K562 (cell line): ENCODE measurements at regions not wholly inside any gene's neighbourhood (a gene's known extent, or its start where the extent isn't known, plus 50 kb on each side); places are given as distances from the start of the nearest gene placed in this dataset.

ENCODE experiments used
- ATAC-seq: fragments of 200-7000 bp; cut with Tn5 transposase; 3 replicates; pipeline ENCODE4 v1.9.1; 2020; ENCODE audit warnings: moderate library complexity
- BruUV-seq: library from RNA; stranded (reverse); fragments of 400-500 nt; replicated peaks from 2 replicates; lab custom pipeline; 2021; lab: Mats Ljungman, UMichigan
- CTCF ChIA-PET: fragments of 300-600 bp; formaldehyde crosslinking; extraction: SDS; loops from one replicate; lab custom pipeline; 2021; ENCODE audit warnings: low intra/inter-chr PET ratio; lab: Yijun Ruan, JAX
- POLR2A ChIA-PET: fragments of 300-600, 350-650 bp; sonication (Branson Sonifier 250); formaldehyde crosslinking; extraction: SDS; loops from one replicate; lab custom pipeline; 2021; ENCODE audit warnings: antibody characterized with exemption, inconsistent platforms; lab: Yijun Ruan, JAX
- DNase-seq, 4 experiments: peaks; one replicate each; pipeline versions ENCODE4 v3.0.0 to v3.0.0-alpha.2; 2011 to 2018; ENCODE audit warnings: low spot score in 3 of 4, mixed read lengths in 3 of 4; ENCODE audit errors: extremely low read depth in 1 of 4
- FAIRE-seq: peaks from 2 replicates; lab custom pipeline; 2011; peaks lifted over from hg19 to GRCh38; lab: Jason Lieb, UNC
- H2AFZ ChIP-seq: 2 replicates; pipeline ENCODE4 v1.6.0; 2011; ENCODE audit warnings: low read depth, low read length, control low read depth, inconsistent platforms
- H3K27ac ChIP-seq: fragments of 200-600 bp; 3 replicates; pipeline ENCODE4 v1.8.0; 2011; ENCODE audit warnings: low read depth, mild to moderate bottlenecking, control low read depth, inconsistent platforms, low read length, moderate library complexity, mixed read lengths; ENCODE audit errors: extremely low read depth
- H3K27me3 ChIP-seq, 2 experiments: fragments of 300-600 bp in 1 of 2; 2 replicates in 1 of 2; 3 replicates in 1 of 2; pipeline versions ENCODE4 v1.6.0 to v1.8.0; 2011; ENCODE audit warnings: inconsistent platforms in 2 of 2, low read length in 2 of 2, mild to moderate bottlenecking in 1 of 2, mixed read lengths in 1 of 2, moderate library complexity in 1 of 2; ENCODE audit not compliant: control insufficient read depth in 2 of 2, insufficient read depth in 2 of 2
- H3K36me3 ChIP-seq: fragments of 300-600 bp; 3 replicates; pipeline ENCODE4 v1.8.0; 2011; ENCODE audit warnings: mild to moderate bottlenecking, low read length, inconsistent platforms; ENCODE audit not compliant: control insufficient read depth, insufficient read depth
- H3K4me1 ChIP-seq, 2 experiments: fragments of 200-600 bp in 1 of 2; replicated peaks in 1 of 2; 2 replicates in 1 of 2; 3 replicates in 1 of 2; pipeline versions ENCODE4 v1.5.1 to v1.8.0; 2011; ENCODE audit warnings: inconsistent platforms in 2 of 2, low read length in 2 of 2, mild to moderate bottlenecking in 1 of 2, mixed read lengths in 1 of 2, moderate library complexity in 1 of 2; ENCODE audit not compliant: control insufficient read depth in 2 of 2, insufficient read depth in 2 of 2
- H3K4me2 ChIP-seq: 2 replicates; pipeline ENCODE4 v1.6.1; 2011; ENCODE audit warnings: low read length, control low read depth, inconsistent platforms, mixed read lengths; ENCODE audit not compliant: insufficient read depth
- H3K4me3 ChIP-seq: fragments of 200-600 bp; sonication (generic), shearing (Covaris generic); 2 replicates; pipeline ENCODE4 v1.5.1; 2016; ENCODE audit warnings: control low read depth, inconsistent platforms
- H3K79me2 ChIP-seq: fragments of 200-600 bp; 3 replicates; pipeline ENCODE4 v1.8.0; 2011; ENCODE audit warnings: low read length, inconsistent platforms; ENCODE audit not compliant: control insufficient read depth, insufficient read depth
- H3K9ac ChIP-seq, 2 experiments: 2 replicates each; pipeline versions ENCODE4 v1.6.0 to v1.6.1; 2011; ENCODE audit warnings: low read depth in 2 of 2, low read length in 2 of 2, control low read depth in 1 of 2, inconsistent platforms in 1 of 2, mild to moderate bottlenecking in 1 of 2, mixed read lengths in 1 of 2; ENCODE audit not compliant: insufficient read depth in 1 of 2
- H3K9me1 ChIP-seq: one replicate; pipeline ENCODE4 v1.6.0; 2011; ENCODE audit warnings: inconsistent platforms, mild to moderate bottlenecking, low read length, moderate library complexity; ENCODE audit not compliant: control insufficient read depth, insufficient read depth
- H3K9me3 ChIP-seq: replicated peaks from 2 replicates; pipeline ENCODE4 v1.5.1; 2011; ENCODE audit warnings: low read depth, low read length, inconsistent platforms; ENCODE audit not compliant: control insufficient read depth, insufficient read depth
- H4K20me1 ChIP-seq: replicated peaks from 2 replicates; pipeline ENCODE4 v1.6.1; 2011; ENCODE audit warnings: low read length, inconsistent platforms, mixed read lengths; ENCODE audit not compliant: control insufficient read depth, insufficient read depth
- CHD2 ChIP-seq: IDR thresholded peaks from 2 replicates; pipeline ENCODE4 v1.6.1; 2011; ENCODE audit warnings: low read depth, low read length
- CREB1 ChIP-seq, 2 experiments: sonication (generic) in 1 of 2; formaldehyde crosslinking in 1 of 2; IDR thresholded peaks; 2 replicates each; pipeline versions ENCODE4 v1.6.1 to v1.8.0; 2012 to 2022; ENCODE audit warnings: inconsistent platforms in 1 of 2, mild to moderate bottlenecking in 1 of 2, missing genetic modification reagents in 1 of 2, moderate library complexity in 1 of 2
- CXXC5 ChIP-seq: fragments of 250-450 bp; sonication (Bioruptor Pico); IDR thresholded peaks from 2 replicates; pipeline ENCODE4 v1.8.0; 2022; ENCODE audit warnings: inconsistent platforms, mild to moderate bottlenecking, moderate library complexity
- ELK3 ChIP-seq: fragments of 450-650 bp; formaldehyde crosslinking; IDR thresholded peaks from 2 replicates; pipeline ENCODE4 v1.4.0; 2020; ENCODE audit warnings: mild to moderate bottlenecking
- L3MBTL2 ChIP-seq: fragments of 450-650 bp; IDR thresholded peaks from 2 replicates; pipeline ENCODE4 v1.6.1; 2016; ENCODE audit warnings: mild to moderate bottlenecking, moderate library complexity
- MAFK ChIP-seq: IDR thresholded peaks from 2 replicates; pipeline ENCODE4 v1.6.1; 2011; ENCODE audit warnings: low read length, improper control_type of control experiment
- SIN3A ChIP-seq, 2 experiments: fragments of 150-350 bp in 1 of 2; IDR thresholded peaks; 2 replicates each; pipeline ENCODE4 v1.6.1; 2011 to 2016; ENCODE audit warnings: borderline replicate concordance in 2 of 2, low read depth in 2 of 2, low read length in 2 of 2, mild to moderate bottlenecking in 2 of 2, moderate library complexity in 2 of 2; ENCODE audit not compliant: control insufficient read depth in 1 of 2
- SP2 ChIP-seq: IDR thresholded peaks from 2 replicates; pipeline ENCODE4 v1.6.1; 2011; ENCODE audit warnings: mild to moderate bottlenecking, low read depth, low read length, moderate library complexity; ENCODE audit not compliant: poor library complexity, severe bottlenecking; ENCODE audit errors: extremely low read depth
- TEAD4 ChIP-seq, 2 experiments: sonication (generic) in 1 of 2; formaldehyde crosslinking in 1 of 2; IDR thresholded peaks; 2 replicates each; pipeline versions ENCODE4 v1.6.1 to v1.8.0; 2012 to 2022; ENCODE audit warnings: borderline replicate concordance in 1 of 2, inconsistent platforms in 1 of 2, low read length in 1 of 2, mild to moderate bottlenecking in 1 of 2, missing genetic modification reagents in 1 of 2
- TRIM28 ChIP-seq: fragments of 450-650 bp; IDR thresholded peaks from 2 replicates; pipeline ENCODE4 v1.6.1; 2017
- ZBTB2 ChIP-seq: fragments of 450-650 bp; IDR thresholded peaks from 2 replicates; pipeline ENCODE4 v1.6.1; 2016; ENCODE audit warnings: antibody characterized with exemption
- ZNF175 ChIP-seq: fragments of 200-800 bp; sonication (Bioruptor generic); IDR thresholded peaks from 2 replicates; pipeline ENCODE4 v1.6.1; 2016; ENCODE audit warnings: low read depth, mild to moderate bottlenecking, missing genetic modification characterization, missing compliant biosample characterization
- ZNF609 ChIP-seq: sonication (generic); formaldehyde crosslinking; IDR thresholded peaks from 2 replicates; pipeline ENCODE4 v1.8.1; 2023; ENCODE audit warnings: missing genetic modification reagents, mild to moderate bottlenecking, borderline replicate concordance
- ZNF707 ChIP-seq: fragments of 250-450 bp; sonication (Bioruptor Pico); conservative IDR thresholded peaks from 2 replicates; pipeline ENCODE4 v1.8.0; 2022; ENCODE audit warnings: inconsistent platforms, mild to moderate bottlenecking, moderate library complexity
- WGBS: fragments of 100-300 bp; shearing (Covaris generic); methylation state at CpG from one replicate; pipeline ENCODE4 v1.1.6; 2016; ENCODE audit warnings: low coverage, mixed read lengths; ENCODE audit not compliant: insufficient coverage; ENCODE audit errors: missing lambda C conversion rate; 5-methylcytosine and 5-hydroxymethylcytosine counted together
- in situ Hi-C: fragments of 300-500 bp; cut with MboI; formaldehyde crosslinking; loops from 4 replicates; pipeline ENCODE4 v1.15.0; 2018; ENCODE audit warnings: inconsistent platforms, mixed read lengths
- intact Hi-C: fragments of 100-400 bp; cut with micrococcal nuclease; formaldehyde crosslinking; loops from 2 replicates; pipeline ENCODE4 v1.14.2; 2022

- TF ChIP-seq TEAD4 (IDR thresholded peaks at IDR 0.05; ENCODE audit: low read length) (no peak), TEAD4 (CRISPR knock-in tag; IDR thresholded peaks at IDR 0.05; ENCODE audit: borderline replicate concordance) (no peak), CXXC5 (CRISPR knock-in tag) (no peak)
Measured at GRCh38 chr13:80196756-80197155, 144.2 kb downstream of the SPRY2 start (continued).

GRCh38 chr13:80195649-80196048, 145.3 kb downstream of the SPRY2 start:
- FAIRE-seq (no peak), ATAC-seq (no peak), DNase-seq (no peak)
- H3K4me2 ChIP-seq = no peak overlapping the region
- CTCF ChIA-PET = no interaction called here
- no peaks in the 10 kb centered on the region for H3K36me3 ChIP-seq
- POLR2A ChIA-PET = no interaction called here
- in situ Hi-C loops (no loop called here), intact Hi-C loops (no loop called here)
- H3K27me3 ChIP-seq = no peaks in the 10 kb centered on the region
- no peaks in the 10 kb centered on the region for H4K20me1 ChIP-seq
- no peak overlapping the region for H3K27ac ChIP-seq
- H3K9me1 ChIP-seq = no peaks in the 10 kb centered on the region
- no peaks in the 10 kb centered on the region for H3K4me1 ChIP-seq
- no peaks in the 10 kb centered on the region for H3K79me2 ChIP-seq
- H3K9me3 ChIP-seq = no peaks in the 10 kb centered on the region
- WGBS = 0% methylated on average over 1 of the region's 2 CpGs
- H3K4me3 ChIP-seq = no peak overlapping the region
- no peak overlapping the region for H3K9ac ChIP-seq
- no TSS peak for BruUV-seq
- H2AFZ ChIP-seq = no peak overlapping the region
- TF ChIP-seq ZBTB2 (no peak), ZNF609 (CRISPR knock-in tag) (no peak), ELK3 (CRISPR knock-in tag) (no peak), SIN3A (IDR thresholded peaks at IDR 0.05; ENCODE audit: borderline replicate concordance in 2 of 2, control insufficient read depth in 1 of 2, low read depth in 2 of 2, low read length in 2 of 2) (no peak), CREB1 (IDR thresholded peaks at IDR 0.05) (no peak), CREB1 (CRISPR knock-in tag; IDR thresholded peaks at IDR 0.05) (no peak), ZNF707 (no peak), SP2 (no peak), L3MBTL2 (no peak), TRIM28 (no peak), ZNF175 (CRISPR knock-in tag) (no peak), MAFK (no peak), CHD2 (no peak)
